Hepatocyte (in vitro differentiated cells): ENCODE measurements at regions not wholly inside any gene's neighbourhood (a gene's known extent, or its start where the extent isn't known, plus 50 kb on each side); places are given as distances from the start of the nearest gene placed in this dataset.

Experiments
- DNase-seq: peaks from one replicate; pipeline ENCODE4 v3.0.0-alpha.2; 2016; ENCODE audit warnings: low spot score
- H2AFZ ChIP-seq: fragments of 200-600 bp; sonication (generic); 2 replicates; pipeline ENCODE4 v1.6.0; 2016; ENCODE audit warnings: antibody characterized with exemption, mild to moderate bottlenecking
- H3K27ac ChIP-seq: fragments of 200-600 bp; sonication (generic); 2 replicates; pipeline ENCODE4 v1.5.1; 2016; ENCODE audit warnings: mild to moderate bottlenecking
- H3K27me3 ChIP-seq: fragments of 200-600 bp; sonication (generic); 2 replicates; pipeline ENCODE4 v1.6.1; 2016
- H3K36me3 ChIP-seq: fragments of 200-600 bp; sonication (generic); replicated peaks from 2 replicates; pipeline ENCODE4 v1.5.1; 2016; ENCODE audit warnings: low read depth; ENCODE audit not compliant: insufficient read depth
- H3K4me1 ChIP-seq: fragments of 200-600 bp; sonication (generic); 2 replicates; pipeline ENCODE4 v1.5.1; 2016; ENCODE audit warnings: mild to moderate bottlenecking, moderate library complexity; ENCODE audit not compliant: insufficient read depth
- H3K4me2 ChIP-seq: fragments of 200-600 bp; sonication (generic); 2 replicates; pipeline ENCODE4 v1.6.0; 2016
- H3K4me3 ChIP-seq: fragments of 200-600 bp; sonication (generic); 2 replicates; pipeline ENCODE4 v1.5.1; 2016; ENCODE audit warnings: mild to moderate bottlenecking
- H3K79me2 ChIP-seq: fragments of 200-600 bp; sonication (generic); 2 replicates; pipeline ENCODE4 v1.6.0; 2017; ENCODE audit warnings: mild to moderate bottlenecking
- H3K9me2 ChIP-seq: fragments of 200-600 bp; sonication (generic); replicated peaks from 2 replicates; pipeline ENCODE4 v1.6.0; 2017; ENCODE audit warnings: mild to moderate bottlenecking; ENCODE audit not compliant: insufficient read depth
- H3K9me3 ChIP-seq: fragments of 200-600 bp; sonication (generic); 2 replicates; pipeline ENCODE4 v1.5.1; 2016; ENCODE audit warnings: low read depth, mild to moderate bottlenecking
- H4K20me1 ChIP-seq: fragments of 200-600 bp; sonication (generic); 2 replicates; pipeline ENCODE4 v1.6.0; 2016; ENCODE audit warnings: mild to moderate bottlenecking; ENCODE audit not compliant: insufficient read depth, poor library complexity, severe bottlenecking
- CTCF ChIP-seq: fragments of 200-600 bp; sonication (generic); IDR thresholded peaks from 2 replicates; pipeline ENCODE4 v1.5.1; 2016; ENCODE audit warnings: antibody characterized with exemption, mild to moderate bottlenecking; ENCODE audit not compliant: poor library complexity
- EZH2 ChIP-seq: fragments of 200-600 bp; sonication (generic); IDR thresholded peaks from 2 replicates; pipeline ENCODE4 v1.6.1; 2016; ENCODE audit warnings: antibody characterized with exemption, mild to moderate bottlenecking, borderline replicate concordance
- EZH2phosphoT487 ChIP-seq: fragments of 200-600 bp; sonication (generic); IDR thresholded peaks from one replicate; pipeline ENCODE4 v1.6.1; 2018; ENCODE audit warnings: antibody characterized with exemption, mild to moderate bottlenecking, low read depth, moderate library complexity; ENCODE audit not compliant: unreplicated experiment, severe bottlenecking
- WGBS: methylation state at CpG from one replicate; pipeline ENCODE4 v1.1.6; 2016; ENCODE audit warnings: low lambda C conversion rate; ENCODE audit errors: missing lambda C conversion rate; 5-methylcytosine and 5-hydroxymethylcytosine counted together

DNA sequence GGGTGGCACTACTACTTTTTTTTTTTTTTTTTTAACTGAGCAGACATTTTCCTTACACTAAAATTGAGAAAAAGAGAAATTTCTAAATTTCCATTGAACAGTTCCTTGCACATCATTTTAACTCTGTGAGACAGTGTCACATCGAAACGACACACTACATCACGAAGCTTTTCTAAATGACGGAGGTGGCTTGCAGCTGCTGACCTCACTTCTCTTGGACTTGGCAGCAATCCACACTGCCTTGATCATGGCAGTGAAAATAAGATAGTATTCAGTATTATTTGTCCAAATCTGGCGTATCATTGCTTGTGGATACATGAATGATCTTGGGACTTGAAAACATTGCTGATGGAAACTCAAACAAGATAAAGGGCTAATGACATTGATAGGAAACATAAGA lies 80.3 kb upstream of the CYYR1 start:
- Histone ChIP-seq H3K36me3 (no peaks in the 10 kb centered on the region), H4K20me1 (no peaks in the 10 kb centered on the region), H3K9me3 (no peaks in the 10 kb centered on the region), H3K4me3 (no peak overlapping the region), H3K27me3 (no peaks in the 10 kb centered on the region), H2AFZ (no peak overlapping the region), H3K27ac (no peak overlapping the region), H3K79me2 (no peaks in the 10 kb centered on the region), H3K9me2 (no peaks in the 10 kb centered on the region), H3K4me1 (no peaks in the 10 kb centered on the region), H3K4me2 (no peak overlapping the region)
- TF ChIP-seq EZH2phosphoT487 (no peak), CTCF (no peak), EZH2 (no peak)
- no peak for DNase-seq
- 79% methylated on average over 5 of the region's 5 CpGs for WGBS

GRCh38 chr21:26652854-26653253 lies 79.8 kb upstream of the CYYR1 start:
- no peaks in the 10 kb centered on the region for H3K79me2 ChIP-seq
- H3K9me3 ChIP-seq, result no peaks in the 10 kb centered on the region
- no peaks in the 10 kb centered on the region for H4K20me1 ChIP-seq
- no peaks in the 10 kb centered on the region for H3K4me1 ChIP-seq
- no peaks in the 10 kb centered on the region for H3K9me2 ChIP-seq
- no peaks in the 10 kb centered on the region for H3K36me3 ChIP-seq
- no peak overlapping the region for H2AFZ ChIP-seq
- no peak for DNase-seq
- H3K27me3 ChIP-seq, result no peaks in the 10 kb centered on the region
- H3K4me3 ChIP-seq, result no peak overlapping the region
- WGBS, result 50% methylated on average over 1 of the region's 1 CpG
- no peak overlapping the region for H3K4me2 ChIP-seq
- TF ChIP-seq EZH2, result no peak
- TF ChIP-seq EZH2phosphoT487, result no peak
- no peak for TF ChIP-seq CTCF
- no peak overlapping the region for H3K27ac ChIP-seq

DNA sequence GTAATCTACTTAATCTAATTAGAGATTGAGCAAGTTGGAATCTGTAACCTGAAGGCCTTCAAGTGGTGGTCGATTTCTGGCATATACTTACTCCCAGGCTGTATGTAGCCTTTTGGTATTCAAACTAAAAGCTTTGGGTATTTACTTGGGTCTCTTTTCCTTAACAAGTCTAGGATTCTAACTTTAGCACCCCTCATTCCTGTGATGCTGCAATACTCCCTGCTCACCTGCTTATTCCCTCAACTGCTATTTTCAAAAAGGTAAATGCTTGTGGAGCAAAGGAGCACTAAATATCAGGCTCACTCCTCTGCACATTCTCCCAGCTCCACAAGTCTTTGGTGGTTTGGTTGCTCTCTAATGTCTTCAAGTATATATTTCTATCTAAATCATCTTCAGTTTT lies 68.0 kb upstream of the CYYR1 start:
- Histone ChIP-seq H3K79me2 (no peaks in the 10 kb centered on the region), H3K9me3 (no peaks in the 10 kb centered on the region), H3K9me2 (no peaks in the 10 kb centered on the region), H2AFZ (no peak overlapping the region), H3K27me3 (no peaks in the 10 kb centered on the region), H3K36me3 (no peaks in the 10 kb centered on the region), H3K4me3 (no peak overlapping the region), H3K4me2 (no peak overlapping the region), H3K4me1 (no peaks in the 10 kb centered on the region), H3K27ac (no peak overlapping the region), H4K20me1 (no peaks in the 10 kb centered on the region)
- 70% methylated on average over 1 of the region's 1 CpG for WGBS
- TF ChIP-seq EZH2 (no peak), EZH2phosphoT487 (no peak), CTCF (no peak)
- no peak for DNase-seq

- Histone ChIP-seq H3K4me3 (no peak overlapping the region), H4K20me1 (no peaks in the 10 kb centered on the region), H3K4me2 (no peak overlapping the region), H3K9me2 (no peaks in the 10 kb centered on the region), H3K79me2 (no peaks in the 10 kb centered on the region), H3K9me3 (no peaks in the 10 kb centered on the region), H3K4me1 (no peaks in the 10 kb centered on the region), H3K36me3 (no peaks in the 10 kb centered on the region), H3K27ac (no peak overlapping the region), H2AFZ (no peak overlapping the region), H3K27me3 (no peaks in the 10 kb centered on the region)
- TF ChIP-seq EZH2phosphoT487 (no peak), CTCF (no peak), EZH2 (no peak)
- WGBS, result 68% methylated on average over 4 of the region's 4 CpGs
- no peak for DNase-seq
Observed at GRCh38 chr21:26637201-26637745, 64.2 kb upstream of the CYYR1 start.
